SK-N-MC (cell line): ENCODE measurements at regions not wholly inside any gene's neighbourhood (a gene's known extent, or its start where the extent isn't known, plus 50 kb on each side); places are given as distances from the start of the nearest gene placed in this dataset.

Source experiments
- EZH2 ChIP-seq: fragments of 200-600 bp; sonication (generic); IDR thresholded peaks from one replicate; pipeline ENCODE4 v1.6.1; 2017; ENCODE audit warnings: antibody characterized with exemption
- FOXP2 ChIP-seq: optimal IDR thresholded peaks from 2 replicates; pipeline ENCODE3; 2011; ENCODE audit warnings: mild to moderate bottlenecking, moderate library complexity; ENCODE audit not compliant: insufficient read depth; ENCODE audit errors: extremely low read length, control extremely low read depth
- POLR2AphosphoS5 ChIP-seq: IDR thresholded peaks from 2 replicates; pipeline ENCODE4 v1.6.1; 2012; ENCODE audit warnings: mild to moderate bottlenecking, low read depth, low read length, borderline replicate concordance

DNA sequence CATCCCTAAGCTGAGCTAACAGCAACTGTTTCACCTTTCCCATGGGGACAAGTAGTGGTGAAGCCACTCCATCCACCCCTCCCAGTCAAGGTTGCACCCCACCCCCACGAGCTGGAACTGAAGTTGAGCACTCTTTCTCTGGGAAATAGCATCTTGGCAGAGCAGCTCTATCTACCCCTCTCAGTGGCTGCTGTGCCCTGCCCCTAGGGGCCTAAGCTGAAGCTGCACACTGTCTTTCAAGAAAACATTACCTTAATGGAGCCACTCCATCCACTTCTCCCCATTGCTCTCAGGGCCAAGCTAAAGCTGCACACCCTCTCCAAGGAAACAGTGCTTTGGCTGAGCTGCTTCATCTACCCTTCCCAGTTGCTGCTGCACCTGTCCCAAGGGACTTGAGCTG is 170.6 kb upstream of the CCDC196 start:
- TF ChIP-seq POLR2AphosphoS5 (no peak), EZH2 (no peak), FOXP2 (no peak)
